GM21825 (cell line): ENCODE measurements at regions not wholly inside any gene's neighbourhood (a gene's known extent, or its start where the extent isn't known, plus 50 kb on each side); places are given as distances from the start of the nearest gene placed in this dataset.
"Not testable (repeated sequence)": the region's sequence is repeated elsewhere in the genome, so short reads cannot be mapped to it uniquely, and the experiment has no call there.

Source experiments
- ATAC-seq: cut with Tn5 transposase; IDR thresholded peaks from one replicate; pipeline ENCODE4 v1.9.1; 2021; ENCODE audit warnings: mild to moderate bottlenecking, moderate library complexity; ENCODE audit not compliant: unreplicated experiment

DNA sequence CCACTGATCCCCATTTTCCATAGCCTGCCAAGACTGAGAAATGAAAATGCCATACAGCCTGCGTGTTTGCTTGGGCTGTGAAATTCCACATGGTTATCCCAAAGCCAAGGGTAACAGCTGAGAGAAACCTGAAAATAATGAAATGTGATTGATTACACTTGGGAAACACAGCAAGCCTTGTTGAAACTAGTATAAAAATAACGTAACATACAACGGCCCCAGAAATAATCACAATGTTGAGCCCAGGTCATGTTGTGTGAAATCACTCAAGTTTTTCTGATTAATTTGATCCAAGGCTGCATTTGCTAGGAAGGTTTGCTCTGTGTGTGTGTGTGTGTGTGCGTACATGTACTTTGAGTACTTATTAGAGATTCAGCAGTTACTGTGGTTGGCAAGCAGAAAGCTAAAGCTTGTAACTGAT is 269.0 kb downstream of the OXSM start:
- no peak for ATAC-seq

DNA sequence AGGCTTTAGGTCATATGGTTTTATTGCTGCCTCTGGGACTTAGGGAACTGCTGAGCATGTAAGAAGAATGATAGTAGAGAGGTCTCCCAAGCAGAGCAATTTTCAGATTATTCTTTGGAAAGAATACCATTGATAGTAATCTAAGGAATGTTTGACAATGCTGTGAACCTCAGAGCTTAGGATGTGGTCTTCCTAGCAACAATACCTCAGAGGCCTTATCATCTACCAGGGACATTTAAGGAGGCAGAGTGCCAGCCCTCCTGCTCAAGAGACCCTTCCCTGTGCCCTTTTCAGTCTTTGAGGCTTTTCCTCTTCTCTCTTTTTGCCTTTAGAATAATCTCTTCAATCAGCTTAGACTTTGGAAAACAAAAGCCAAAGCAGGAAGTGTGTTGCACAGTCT is 272.1 kb downstream of the OXSM start:
- ATAC-seq = no peak

DNA sequence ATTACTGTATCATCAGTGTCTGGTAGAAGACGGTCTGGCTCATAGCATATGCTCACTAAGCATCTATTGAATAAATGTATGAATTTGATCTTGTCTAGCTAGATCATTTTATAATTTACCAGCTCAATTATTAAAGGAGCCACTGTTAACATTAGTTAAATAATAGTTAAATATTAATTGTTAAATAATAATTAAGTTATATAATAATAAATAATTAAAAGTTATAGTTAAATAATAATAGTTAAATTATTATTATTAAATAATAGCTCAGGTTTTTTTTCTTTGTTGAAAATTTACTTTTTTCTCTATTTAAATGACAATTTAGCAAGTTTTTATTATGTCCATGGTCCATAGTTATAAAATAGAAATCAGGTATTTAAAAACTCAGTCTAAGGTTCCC is 274.4 kb downstream of the OXSM start:
- ATAC-seq = no peak

DNA sequence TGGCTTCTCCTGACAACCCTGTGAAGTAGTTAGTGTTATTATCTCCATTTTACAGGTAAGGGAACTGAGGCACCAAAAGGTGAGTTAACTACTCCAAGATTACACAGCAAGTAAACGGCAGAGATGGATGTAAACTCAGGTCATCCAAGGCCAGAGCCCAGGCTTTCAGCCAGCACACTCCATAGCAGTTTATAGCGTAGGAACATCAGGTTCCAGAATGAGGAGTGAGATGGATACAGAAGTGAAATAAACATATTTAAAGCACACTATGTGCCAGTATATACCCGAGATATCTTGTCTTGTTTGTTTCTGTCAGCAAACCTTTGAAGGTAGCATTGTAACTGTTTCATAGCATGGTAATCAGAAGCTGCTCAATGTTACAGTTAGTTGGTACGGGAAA is 279.0 kb downstream of the OXSM start:
- ATAC-seq = no peak

DNA sequence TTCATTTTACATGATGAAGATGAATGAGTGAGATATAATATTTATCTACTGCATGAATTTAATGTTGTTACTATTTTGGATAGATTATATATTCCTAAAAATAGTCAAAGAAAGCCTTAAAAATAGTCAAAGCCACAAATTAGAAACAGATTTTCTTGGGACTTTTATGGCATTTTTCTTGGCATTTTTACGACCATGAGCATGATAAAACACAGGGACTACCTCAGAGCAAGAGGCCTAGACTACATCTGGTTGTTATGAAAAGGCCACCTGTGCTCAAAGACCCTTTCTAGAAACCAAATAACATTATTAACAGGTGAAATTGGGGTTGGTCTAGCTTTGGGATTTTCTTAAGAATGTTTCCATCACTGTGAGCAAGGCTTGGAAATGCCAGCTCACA is 281.0 kb downstream of the OXSM start:
- ATAC-seq = no peak

DNA sequence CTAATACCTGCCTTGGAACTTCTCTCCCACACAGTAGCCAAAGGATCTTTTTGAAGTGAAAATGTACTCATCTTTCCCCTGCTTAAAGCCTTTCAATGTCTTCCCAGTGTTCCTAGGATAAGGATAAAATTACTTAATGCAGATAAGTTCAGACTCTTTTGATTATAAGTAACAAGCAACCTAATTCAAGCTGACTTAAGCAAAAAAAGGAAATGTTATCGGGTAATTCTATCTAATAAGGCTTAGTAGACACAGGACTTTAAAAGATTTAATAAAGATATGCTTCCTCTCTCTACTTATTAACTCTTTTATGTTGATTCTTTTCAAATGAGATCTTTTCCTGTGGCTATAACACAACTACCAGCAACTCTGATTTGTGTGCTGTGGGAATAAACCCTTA is 284.2 kb downstream of the OXSM start:
- no peak for ATAC-seq

DNA sequence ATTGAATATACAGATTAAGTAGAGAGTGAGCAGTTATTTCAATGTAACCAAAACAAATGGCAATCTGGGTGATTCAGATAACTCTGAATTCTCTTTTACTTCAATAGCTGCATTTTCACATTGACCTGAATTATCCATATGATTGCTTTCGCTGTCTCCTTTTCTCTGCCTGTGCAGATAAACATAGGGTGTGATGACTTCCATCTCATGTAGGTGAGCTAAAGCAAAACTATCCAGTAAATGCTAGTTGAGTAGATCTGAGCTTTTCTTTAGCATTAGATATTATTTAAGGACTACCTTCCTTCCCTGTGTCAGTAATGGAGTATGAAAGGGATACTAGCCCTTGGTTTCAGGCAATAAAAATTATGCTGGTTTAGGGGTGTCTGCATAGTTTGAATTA is 288.6 kb downstream of the OXSM start:
- ATAC-seq = no peak

DNA sequence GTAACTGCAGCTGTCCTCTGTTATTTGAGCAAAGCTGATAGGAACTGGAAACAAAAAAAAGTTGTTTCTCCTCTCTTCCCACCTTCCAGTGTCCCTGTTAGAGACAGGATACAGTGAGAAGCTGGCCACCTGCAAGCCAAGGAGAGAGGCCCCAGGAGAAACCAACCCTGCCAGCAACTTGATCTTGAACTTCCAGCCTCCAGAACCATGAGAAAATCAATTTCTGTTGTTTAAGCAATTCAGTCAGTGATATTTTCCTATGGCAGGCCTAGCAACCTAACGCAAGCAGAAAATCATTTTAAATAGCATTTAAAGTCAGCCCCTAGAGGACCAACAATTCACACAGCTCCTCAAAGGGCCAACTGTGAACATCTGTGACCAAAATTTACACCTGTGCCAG is 291.3 kb downstream of the OXSM start:
- no peak for ATAC-seq

DNA sequence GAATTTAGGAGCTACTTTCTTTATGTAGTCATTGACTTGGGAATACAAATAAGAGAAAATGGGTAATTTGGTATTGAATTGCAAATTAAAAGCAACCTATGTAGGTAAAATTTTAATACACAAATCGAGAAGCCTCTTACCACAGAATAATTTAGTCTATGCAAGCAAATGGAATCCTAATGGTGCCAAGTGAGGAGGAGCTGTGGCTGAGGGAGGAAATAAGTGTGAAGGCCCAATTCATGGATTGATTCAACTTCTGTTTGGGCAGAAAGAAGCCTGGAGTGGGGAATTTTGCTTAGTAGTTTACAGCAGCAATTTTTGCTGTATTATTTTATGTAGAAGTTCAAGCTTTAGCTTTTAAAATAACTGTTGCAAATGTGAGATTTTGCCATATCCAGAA is 291.9 kb downstream of the OXSM start:
- no peak for ATAC-seq

DNA sequence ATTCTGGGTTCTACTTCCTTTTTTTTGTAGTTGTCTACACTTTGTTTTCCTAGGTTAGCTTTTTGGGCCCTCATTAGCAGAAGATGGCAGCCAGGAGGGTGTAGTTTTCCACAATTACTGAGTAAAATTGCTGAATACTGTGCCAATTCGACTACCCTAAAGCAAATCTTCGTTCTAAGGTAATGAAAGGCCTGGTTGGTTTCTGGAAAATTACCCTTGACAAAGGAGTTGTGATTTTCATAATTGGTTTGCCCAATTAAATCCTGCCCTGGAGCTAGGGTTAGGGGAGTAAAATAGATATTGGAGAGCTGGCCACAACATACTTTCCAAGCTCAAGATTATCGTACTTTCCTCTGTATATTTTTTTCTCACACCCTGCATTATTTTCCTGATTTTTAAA is 293.0 kb downstream of the OXSM start:
- no peak for ATAC-seq

DNA sequence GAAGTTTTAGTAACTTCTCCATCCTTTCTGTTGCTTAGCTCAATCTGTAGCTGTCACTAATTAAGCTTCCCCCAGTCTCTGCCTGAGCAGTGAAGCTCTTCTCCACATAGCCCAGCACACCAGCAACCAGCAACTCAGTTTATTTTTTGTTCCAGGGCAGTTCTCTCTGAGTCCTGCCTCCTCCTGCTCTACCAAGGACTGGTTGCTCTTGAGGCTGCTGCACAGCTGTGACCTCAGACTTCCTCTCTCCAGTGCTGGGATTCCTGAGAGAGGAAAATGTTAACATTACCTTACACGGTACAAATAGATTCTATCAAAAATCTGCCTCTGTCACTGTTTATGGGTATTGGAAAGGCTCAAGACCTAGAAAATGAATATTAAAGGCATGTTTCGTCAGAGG is 294.7 kb downstream of the OXSM start:
- ATAC-seq = no peak

DNA sequence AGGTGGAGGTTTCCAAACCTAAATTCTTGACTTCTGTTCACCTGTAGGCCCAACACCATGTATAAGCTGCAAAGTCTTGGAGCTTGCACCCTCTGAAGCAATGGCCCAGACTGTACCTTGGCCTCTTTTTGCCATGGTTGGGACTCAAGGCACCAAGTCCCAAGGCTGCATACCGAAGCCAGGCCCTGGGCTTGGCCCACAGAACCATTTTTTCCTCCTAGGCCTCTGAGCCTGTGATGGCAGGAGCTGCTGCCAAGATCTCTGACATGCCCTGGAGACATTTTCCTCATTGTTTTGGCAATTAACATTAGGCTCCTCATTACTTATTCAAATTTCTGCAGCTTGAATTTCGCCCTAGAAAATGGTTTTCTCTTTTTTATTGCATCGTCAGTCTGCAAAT is 297.9 kb downstream of the OXSM start:
- no peak for ATAC-seq

DNA sequence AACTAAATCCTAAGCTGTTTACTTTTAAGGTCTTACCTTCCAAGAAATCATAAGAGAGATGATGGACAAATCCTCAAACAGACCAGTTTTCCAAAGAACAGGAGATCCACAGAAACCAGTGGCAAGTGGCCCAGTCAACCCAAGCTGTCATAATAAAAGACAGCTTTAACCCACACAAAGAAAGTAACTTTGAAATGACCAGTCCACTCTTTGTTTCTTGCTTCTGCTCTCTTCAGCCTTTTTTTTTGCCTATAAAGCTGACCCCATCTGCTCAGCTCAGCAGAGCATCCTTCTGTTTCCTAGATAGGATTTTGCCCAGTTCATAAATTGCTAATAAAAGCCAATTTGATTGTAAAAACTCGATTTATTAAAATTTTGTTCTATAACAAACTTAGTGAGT is 299.4 kb downstream of the OXSM start:
- no peak for ATAC-seq

DNA sequence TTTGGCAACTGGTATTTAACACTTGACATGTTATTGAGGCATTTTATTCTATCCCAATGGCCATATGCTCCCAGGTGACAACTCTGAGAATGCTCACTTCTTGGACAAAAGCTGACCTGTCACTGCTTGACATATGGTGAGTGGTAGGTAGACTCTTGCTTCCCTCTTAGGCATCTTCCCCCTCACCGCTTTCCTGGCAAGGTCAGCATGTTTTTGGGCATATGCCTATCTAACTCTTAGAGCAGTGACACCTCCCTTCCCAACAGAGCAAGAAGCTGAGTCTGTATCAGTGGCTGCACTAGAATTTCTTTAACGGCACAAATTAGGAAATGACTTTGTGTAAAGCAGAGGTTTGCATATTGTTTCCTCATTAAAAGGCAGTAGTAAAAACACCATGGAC is 300.7 kb downstream of the OXSM start:
- ATAC-seq = no peak

DNA sequence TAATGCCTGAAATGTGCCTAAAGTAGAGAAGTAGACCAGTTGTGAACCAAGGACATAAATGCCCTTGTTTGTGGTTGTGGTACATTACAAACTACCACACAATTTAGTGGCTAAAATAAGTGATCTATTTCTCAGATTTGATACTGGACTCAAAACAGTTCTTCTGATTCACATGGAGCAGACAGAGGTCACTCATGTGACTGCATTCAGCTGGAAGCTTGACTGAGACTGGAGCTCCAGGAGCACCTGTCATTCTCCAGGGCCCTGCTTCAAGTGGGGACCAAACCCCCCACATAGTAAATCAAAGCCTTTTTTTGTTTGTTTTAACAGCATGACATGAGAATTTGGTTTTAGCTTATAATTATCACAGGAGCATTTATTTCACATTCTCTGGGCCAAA is 301.2 kb downstream of the OXSM start:
- ATAC-seq = no peak

DNA sequence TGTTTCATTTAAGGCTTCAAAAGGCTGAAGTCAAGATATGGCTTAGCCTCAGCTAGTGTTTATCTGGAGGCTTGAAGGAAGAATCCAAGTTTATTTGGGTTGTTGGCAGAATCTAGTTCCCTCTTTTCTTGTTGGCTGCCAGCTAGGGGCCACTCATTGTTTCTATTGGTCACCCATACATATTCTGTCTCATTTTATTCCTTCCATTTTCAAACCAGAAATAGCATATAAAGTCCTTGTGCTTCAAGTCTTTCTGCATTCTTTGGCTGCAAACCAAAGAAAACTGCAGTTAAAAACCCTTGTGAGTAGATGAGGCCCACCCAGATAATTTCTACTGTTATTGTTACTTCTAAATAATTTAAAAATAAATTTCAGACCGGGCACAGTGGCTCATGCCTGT is 301.7 kb downstream of the OXSM start:
- ATAC-seq = no peak

DNA sequence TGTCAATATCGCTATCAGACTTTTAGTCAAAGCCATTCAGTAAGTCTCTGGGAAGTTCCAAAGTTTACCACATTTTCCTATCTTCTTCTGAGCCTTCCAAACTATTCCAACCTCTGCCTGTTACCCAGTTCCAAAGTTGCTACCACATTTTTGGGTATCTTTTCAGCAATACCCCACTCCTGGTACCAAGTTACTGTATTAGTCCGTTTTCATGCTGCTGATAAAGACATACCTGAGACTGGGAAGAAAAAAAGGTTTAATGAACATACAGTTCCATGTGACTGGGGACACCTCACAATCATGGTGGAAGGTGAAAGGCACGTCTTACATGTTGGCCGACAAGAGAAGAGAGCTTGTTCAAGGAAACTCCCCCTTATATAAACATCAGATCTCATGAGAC is 307.2 kb downstream of the OXSM start:
- ATAC-seq = not testable (repeated sequence)

DNA sequence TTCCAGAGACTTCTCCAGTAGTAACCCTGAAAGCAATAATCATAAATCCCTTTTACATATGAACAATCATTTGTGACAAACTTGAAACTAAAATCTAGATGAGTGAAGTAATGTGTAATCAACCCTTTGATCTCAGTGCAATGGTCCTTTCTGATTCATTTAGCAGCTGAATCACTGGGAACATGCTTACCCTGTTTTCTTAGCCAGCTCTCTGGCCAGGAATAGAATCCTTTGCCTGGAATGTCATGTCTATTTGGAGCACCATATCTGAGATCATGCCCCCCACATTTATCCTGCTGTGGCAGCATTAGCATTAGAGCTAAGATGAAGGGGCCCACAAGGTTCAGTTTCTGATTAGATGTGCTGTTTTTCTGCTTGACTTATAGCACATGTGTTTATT is 309.8 kb downstream of the OXSM start:
- no peak for ATAC-seq

DNA sequence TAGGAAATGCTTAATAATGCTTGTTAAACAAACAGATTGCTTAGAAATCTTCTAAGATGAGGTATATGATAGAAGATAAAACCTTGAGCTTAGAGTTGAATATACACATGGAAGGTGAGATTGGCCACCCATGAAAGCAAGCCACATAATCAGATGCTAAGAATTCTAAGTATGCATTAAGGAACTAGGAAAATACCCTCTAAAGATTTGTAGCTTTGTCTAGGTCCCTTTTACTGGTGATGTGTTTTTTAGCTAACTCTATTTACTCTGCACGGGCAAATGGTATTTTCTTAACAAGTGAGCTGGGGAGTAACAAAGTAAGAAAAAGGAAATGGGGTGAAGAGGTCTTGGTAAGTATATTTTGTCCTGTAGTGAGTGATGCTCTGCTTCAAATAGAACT is 310.3 kb downstream of the OXSM start:
- ATAC-seq = no peak

DNA sequence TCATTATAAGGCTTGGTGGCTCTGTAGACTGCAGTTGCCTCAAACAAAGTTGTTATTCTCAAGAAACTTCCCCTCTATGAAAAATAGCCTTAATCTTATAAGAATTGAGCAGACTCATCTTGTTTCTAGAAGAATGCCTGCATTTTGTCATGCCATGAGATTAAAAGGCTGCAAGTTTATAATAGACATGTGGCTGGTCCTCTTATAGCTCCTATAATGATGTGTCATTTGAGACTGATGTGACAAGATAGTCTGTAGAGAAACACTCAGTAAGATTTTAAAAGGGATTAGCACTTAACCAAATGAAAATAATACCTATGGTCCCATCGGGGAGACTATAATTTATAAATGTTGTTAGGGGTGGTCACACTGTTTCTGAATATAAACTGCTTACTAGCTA is 312.5 kb downstream of the OXSM start:
- no peak for ATAC-seq

DNA sequence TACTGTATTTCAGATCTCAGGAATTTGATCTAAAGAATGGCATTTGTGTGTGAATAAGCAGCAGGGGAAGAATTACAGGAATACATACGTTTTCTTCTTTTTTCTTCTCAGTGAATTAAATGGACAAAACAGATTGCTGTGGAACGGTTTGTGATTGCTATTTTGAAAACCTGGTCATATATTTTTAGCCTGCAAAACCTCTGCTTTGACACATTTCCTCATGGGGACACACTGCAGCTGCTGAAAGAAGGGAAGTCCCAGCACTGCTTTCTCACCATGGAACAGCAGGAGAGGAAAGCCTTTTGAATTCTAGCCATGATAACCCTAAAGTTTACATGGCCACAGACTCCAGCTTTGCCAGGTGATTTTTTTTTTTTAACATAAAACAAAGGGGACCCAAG is 315.0 kb downstream of the OXSM start:
- ATAC-seq = no peak

DNA sequence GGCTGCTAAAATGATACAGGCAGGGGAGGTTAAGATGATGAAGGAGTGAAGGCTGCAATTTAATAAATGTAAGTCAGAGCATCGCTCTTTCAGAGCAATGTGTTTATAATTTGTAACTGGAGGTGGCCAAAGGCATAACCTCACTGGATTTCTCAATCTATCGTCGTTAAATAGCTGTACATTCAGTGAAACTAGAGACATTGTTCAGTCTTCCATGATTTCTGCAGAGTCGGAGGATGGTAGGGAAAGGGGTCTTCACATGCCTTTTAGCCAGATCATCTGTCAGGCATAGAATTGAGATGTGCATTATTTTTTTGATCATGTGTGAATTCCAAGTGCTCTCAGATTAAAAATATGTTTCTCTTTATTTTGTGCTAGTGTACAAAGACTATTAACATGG is 315.4 kb downstream of the OXSM start:
- no peak for ATAC-seq

DNA sequence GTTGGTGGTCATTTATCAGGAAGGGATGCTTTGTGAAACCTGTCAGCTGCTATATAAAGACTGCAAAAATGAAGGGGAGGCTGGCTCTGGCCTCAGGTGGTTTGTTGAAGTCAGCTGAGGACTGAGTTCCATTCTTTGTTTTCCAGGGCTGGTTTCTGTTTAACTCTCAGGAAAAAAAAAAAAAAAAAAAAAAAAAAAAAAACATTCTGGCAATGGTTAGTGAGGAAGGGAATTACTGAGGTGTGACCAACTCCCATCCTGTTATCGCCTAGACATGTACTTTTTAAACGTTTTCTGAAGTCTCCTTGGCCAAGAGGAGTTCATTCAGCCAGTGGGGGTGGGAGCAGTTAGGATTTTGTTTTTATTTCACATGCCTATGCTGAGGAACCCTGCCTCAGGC is 316.3 kb downstream of the OXSM start:
- ATAC-seq = no peak

DNA sequence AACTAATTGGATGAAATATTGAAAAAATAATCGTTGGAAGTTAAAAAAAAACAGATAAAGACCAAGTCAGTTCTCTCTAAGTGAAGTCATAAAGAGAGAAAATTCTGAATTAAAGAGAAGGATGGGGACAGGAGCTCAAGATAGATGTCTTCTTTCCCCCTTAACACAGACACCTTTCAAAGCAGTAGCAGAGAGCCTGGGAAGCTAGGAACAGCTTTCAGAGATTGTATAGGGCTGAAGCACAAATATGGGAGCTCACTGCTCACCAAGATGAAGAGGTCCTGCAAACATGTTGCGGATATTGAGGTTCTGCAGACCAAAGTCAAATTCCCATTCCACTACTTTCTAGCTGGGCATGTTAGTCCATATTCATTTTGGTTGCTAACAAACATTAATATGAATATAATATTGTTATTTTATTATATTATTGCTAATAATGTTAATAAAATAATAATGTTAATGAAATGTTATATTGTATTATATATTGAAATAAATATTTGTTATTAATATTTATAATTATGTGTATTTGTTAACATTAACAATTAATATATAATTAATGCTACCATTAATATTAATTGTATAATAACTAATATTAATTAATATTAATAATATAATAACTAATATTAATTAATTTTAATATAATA is 319.1 kb downstream of the OXSM start:
- ATAC-seq = no peak
